Upper lobe of left lung (tissue), 6 donors: ENCODE measurements at regions not wholly inside any gene's neighbourhood (a gene's known extent, or its start where the extent isn't known, plus 50 kb on each side); places are given as distances from the start of the nearest gene placed in this dataset.

Experiments used
- ATAC-seq, 2 donors: fragments of 200-7000 bp; cut with Tn5 transposase; one replicate each; pipeline ENCODE4 v1.9.1; 2022; ENCODE audit warnings: mild to moderate bottlenecking in 2 of 2, moderate library complexity in 2 of 2; ENCODE audit not compliant: low FRiP score in 2 of 2
- DNase-seq, 2 donors: peaks; one replicate each; pipeline ENCODE4 v3.0.0-alpha.2; 2019 to 2020
- H3K27ac ChIP-seq, 4 donors: fragments of 200-600 bp; sonication (generic); one replicate each; pipeline ENCODE4 v1.5.1; 2016 to 2019
- H3K27me3 ChIP-seq, 4 donors: fragments of 200-600 bp; sonication (generic); one replicate each; pipeline ENCODE4 v1.5.1; 2017 to 2019
- H3K36me3 ChIP-seq, 4 donors: fragments of 200-600 bp; sonication (generic); one replicate each; pipeline ENCODE4 v1.5.1; 2016 to 2019
- H3K4me1 ChIP-seq, 4 donors: fragments of 200-600 bp; sonication (generic); one replicate each; pipeline ENCODE4 v1.5.1; 2018 to 2019
- H3K4me3 ChIP-seq, 4 donors: fragments of 200-600 bp; sonication (generic); one replicate each; pipeline ENCODE4 v1.5.1; 2017 to 2019; ENCODE audit warnings: mild to moderate bottlenecking in 2 of 4, moderate library complexity in 1 of 4
- H3K9me3 ChIP-seq, 4 donors: fragments of 200-600 bp; sonication (generic); one replicate each; pipeline ENCODE4 v1.5.1; 2018 to 2019
- EP300 ChIP-seq, 4 donors: sonication (generic); formaldehyde crosslinking; IDR thresholded peaks; one replicate each; pipeline ENCODE4 v1.5.1; 2017; ENCODE audit warnings: antibody characterized with exemption in 4 of 4, control low read depth in 2 of 4
- POLR2A ChIP-seq, 4 donors: fragments of 450-650 bp; IDR thresholded peaks; one replicate each; pipeline ENCODE4 v1.5.1; 2016 to 2017; ENCODE audit warnings: antibody characterized with exemption in 4 of 4, mild to moderate bottlenecking in 2 of 4
- POLR2AphosphoS5 ChIP-seq, 2 donors: sonication (generic); formaldehyde crosslinking; IDR thresholded peaks; one replicate each; pipeline ENCODE4 v1.5.1; 2017; ENCODE audit warnings: antibody characterized with exemption in 2 of 2
- WGBS, 2 donors: methylation state at CpG; one replicate each; pipeline ENCODE4 v1.1.5; 2017 to 2018; 5-methylcytosine and 5-hydroxymethylcytosine counted together
- TF ChIP-seq, protein P1 (sequence below), 6 experiments: fragments of 450-650 bp in 4 of 6; fragments of 200-600 bp in 2 of 6; sonication (generic) in 2 of 6; IDR thresholded peaks; one replicate each; pipeline ENCODE4 v1.5.1; 2016 to 2019; ENCODE audit warnings: antibody characterized with exemption in 6 of 6
- donor health status: DM: no; HTN: no; CAD: no; lungs with moderate emphysema.
- donor health status: DM: no; HTN: yes; CAD: no; lungs with severe emphysema.

DNA sequence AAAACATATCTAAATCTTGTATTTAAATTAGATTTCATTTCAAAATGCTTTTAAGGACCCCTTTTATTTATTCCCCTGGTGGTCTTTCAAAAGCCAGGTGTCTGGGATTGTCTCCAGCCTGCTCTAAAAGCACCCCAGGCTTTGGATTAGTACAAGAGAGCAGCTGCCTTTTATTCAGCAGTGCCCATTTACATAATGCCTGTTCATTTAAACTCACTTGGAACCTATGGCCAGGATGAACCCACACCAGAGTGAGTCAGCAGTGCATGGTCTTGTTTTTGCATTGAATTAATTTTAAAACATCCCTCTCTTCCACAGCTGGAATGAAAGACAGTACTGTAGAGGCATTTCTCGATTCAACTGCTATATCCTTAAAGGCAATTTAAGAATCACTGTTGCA lies 64.1 kb upstream of the TENM3 start:
- no peaks in the 10 kb centered on the region for H3K9me3 ChIP-seq
- no peaks in the 10 kb centered on the region for H3K36me3 ChIP-seq
- 73 to 80% methylated on average over 1 of the region's 1 CpG for WGBS, 2 donors
- ATAC-seq (no peak), DNase-seq (no peak)
- H3K27ac ChIP-seq: no peak overlapping the region
- no peak overlapping the region for H3K4me3 ChIP-seq
- H3K4me1 ChIP-seq: no peaks in the 10 kb centered on the region
- TF ChIP-seq POLR2AphosphoS5 (IDR thresholded peaks at IDR 0.05) (no peak), EP300 (IDR thresholded peaks at IDR 0.05) (no peak), POLR2A (IDR thresholded peaks at IDR 0.05) (no peak)
- TF ChIP-seq, protein P1, sequence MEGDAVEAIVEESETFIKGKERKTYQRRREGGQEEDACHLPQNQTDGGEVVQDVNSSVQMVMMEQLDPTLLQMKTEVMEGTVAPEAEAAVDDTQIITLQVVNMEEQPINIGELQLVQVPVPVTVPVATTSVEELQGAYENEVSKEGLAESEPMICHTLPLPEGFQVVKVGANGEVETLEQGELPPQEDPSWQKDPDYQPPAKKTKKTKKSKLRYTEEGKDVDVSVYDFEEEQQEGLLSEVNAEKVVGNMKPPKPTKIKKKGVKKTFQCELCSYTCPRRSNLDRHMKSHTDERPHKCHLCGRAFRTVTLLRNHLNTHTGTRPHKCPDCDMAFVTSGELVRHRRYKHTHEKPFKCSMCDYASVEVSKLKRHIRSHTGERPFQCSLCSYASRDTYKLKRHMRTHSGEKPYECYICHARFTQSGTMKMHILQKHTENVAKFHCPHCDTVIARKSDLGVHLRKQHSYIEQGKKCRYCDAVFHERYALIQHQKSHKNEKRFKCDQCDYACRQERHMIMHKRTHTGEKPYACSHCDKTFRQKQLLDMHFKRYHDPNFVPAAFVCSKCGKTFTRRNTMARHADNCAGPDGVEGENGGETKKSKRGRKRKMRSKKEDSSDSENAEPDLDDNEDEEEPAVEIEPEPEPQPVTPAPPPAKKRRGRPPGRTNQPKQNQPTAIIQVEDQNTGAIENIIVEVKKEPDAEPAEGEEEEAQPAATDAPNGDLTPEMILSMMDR (IDR thresholded peaks at IDR 0.05): no peak
- H3K27me3 ChIP-seq: no peaks in the 10 kb centered on the region

DNA sequence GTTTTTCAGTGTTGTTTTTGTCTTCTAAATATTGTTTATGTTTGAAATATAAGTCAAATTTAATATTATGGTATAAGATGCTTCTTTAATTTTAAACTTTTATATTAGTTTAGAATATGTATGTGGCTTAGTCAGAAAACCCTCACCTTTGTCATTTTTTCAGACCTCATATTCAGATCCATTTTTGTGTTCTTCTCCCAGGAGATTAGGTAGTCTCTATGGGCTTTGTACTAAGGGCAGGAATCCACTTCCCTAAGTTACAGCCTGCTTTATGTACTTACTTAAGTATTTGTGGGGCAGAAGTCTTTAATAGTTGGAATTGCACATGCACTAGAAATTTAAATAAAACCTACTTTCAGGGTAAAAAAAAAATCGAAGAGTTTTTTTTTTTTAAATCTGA lies 63.5 kb upstream of the TENM3 start:
- no peaks in the 10 kb centered on the region for H3K4me1 ChIP-seq
- DNase-seq (no peak), ATAC-seq (no peak)
- H3K9me3 ChIP-seq: no peaks in the 10 kb centered on the region
- no peak overlapping the region for H3K4me3 ChIP-seq
- 59 to 74% methylated on average over 1 of the region's 1 CpG for WGBS, 2 donors
- no peak overlapping the region for H3K27ac ChIP-seq
- H3K27me3 ChIP-seq: no peaks in the 10 kb centered on the region
- no peak for TF ChIP-seq POLR2A (IDR thresholded peaks at IDR 0.05)
- TF ChIP-seq, protein P1 (IDR thresholded peaks at IDR 0.05): no peak
- no peak for TF ChIP-seq EP300 (IDR thresholded peaks at IDR 0.05)
- TF ChIP-seq POLR2AphosphoS5 (IDR thresholded peaks at IDR 0.05): no peak
- no peaks in the 10 kb centered on the region for H3K36me3 ChIP-seq

DNA sequence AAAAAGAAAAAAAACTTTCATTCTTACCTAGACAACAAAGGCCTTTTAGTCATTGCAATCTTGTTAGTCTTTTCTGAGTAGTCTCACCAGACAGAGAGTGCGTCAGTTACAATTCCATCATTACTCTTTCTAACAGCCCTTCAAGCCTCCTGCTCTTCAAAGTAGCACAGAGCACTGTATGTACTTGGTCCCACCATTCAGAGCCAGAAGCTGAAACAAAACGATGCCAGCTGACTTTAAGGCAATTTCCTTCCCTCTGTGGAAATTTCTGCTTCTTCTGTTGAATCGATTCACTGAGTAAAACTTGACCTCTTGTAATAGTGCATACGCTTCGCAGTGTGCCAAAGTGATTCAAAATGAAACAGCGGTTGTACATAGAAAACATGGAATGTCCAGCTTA lies 57.7 kb upstream of the TENM3 start:
- TF ChIP-seq, protein P1 (IDR thresholded peaks at IDR 0.05): no peak
- TF ChIP-seq EP300 (IDR thresholded peaks at IDR 0.05) (no peak), POLR2A (IDR thresholded peaks at IDR 0.05) (no peak), POLR2AphosphoS5 (IDR thresholded peaks at IDR 0.05) (no peak)
- no peak overlapping the region for H3K4me3 ChIP-seq
- ATAC-seq (no peak), DNase-seq (no peak)
- no peaks in the 10 kb centered on the region for H3K4me1 ChIP-seq
- no peaks in the 10 kb centered on the region for H3K9me3 ChIP-seq
- H3K27ac ChIP-seq: no peak overlapping the region
- no peaks in the 10 kb centered on the region for H3K27me3 ChIP-seq
- H3K36me3 ChIP-seq: no peaks in the 10 kb centered on the region
- 69% methylated on average over 6 of the region's 6 CpGs for WGBS, 2 donors

DNA sequence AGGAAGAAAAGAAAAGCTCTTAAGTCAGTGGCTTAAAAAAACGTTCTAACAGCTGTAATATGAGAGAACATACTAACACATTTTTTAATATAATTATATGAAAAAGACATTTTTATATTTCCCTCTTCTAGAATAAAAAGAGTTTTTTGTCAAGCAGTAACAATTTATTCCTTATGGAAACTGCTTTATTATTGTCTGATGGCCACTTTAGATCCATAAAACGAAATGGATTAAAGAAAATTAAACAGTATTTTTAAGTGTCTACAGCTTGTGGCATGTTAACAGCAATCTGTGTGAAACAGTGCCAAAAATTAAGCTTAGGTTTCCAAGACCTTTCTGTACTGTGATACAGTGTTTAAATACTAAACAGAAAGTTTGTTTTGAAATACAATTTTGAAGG lies 55.5 kb upstream of the TENM3 start:
- Histone ChIP-seq H3K36me3 (no peaks in the 10 kb centered on the region), H3K4me3 (no peak overlapping the region), H3K4me1 (no peaks in the 10 kb centered on the region), H3K27ac (no peak overlapping the region), H3K9me3 (no peaks in the 10 kb centered on the region), H3K27me3 (no peaks in the 10 kb centered on the region)
- ATAC-seq (no peak), DNase-seq (no peak)
- 29 to 50% methylated on average over 2 of the region's 2 CpGs for WGBS, 2 donors
- no peak for TF ChIP-seq POLR2AphosphoS5 (IDR thresholded peaks at IDR 0.05)
- TF ChIP-seq POLR2A (IDR thresholded peaks at IDR 0.05): no peak
- no peak for TF ChIP-seq EP300 (IDR thresholded peaks at IDR 0.05)
- TF ChIP-seq, protein P1 (IDR thresholded peaks at IDR 0.05): no peak

DNA sequence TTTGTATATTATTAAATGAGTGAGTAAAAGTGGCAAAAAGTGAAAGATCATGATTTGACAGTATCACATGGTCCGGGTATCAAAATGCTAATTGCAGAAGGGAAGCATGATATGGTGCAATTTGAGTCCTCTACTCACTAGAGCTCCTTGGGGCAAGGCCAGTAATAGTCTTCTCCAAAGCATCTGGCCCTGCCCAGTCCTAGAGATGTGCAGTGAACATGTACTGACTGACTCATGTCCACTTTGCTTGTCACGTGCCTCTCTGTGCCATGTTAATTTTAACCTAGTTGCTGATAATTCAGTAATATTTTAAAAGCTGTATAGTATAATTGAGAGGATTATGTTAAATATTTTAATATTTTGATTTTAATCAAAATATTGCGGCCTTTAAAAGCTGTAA lies 54.6 kb upstream of the TENM3 start:
- no peak for TF ChIP-seq POLR2A (IDR thresholded peaks at IDR 0.05)
- no peak for TF ChIP-seq EP300 (IDR thresholded peaks at IDR 0.05)
- TF ChIP-seq POLR2AphosphoS5 (IDR thresholded peaks at IDR 0.05): no peak
- TF ChIP-seq, protein P1 (IDR thresholded peaks at IDR 0.05): no peak
- Histone ChIP-seq H3K4me3 (no peak overlapping the region), H3K27me3 (no peaks in the 10 kb centered on the region), H3K27ac (no peak overlapping the region), H3K9me3 (no peaks in the 10 kb centered on the region), H3K4me1 (no peaks in the 10 kb centered on the region), H3K36me3 (no peaks in the 10 kb centered on the region)
- 79 to 87% methylated on average over 3 of the region's 3 CpGs for whole genome bisulfite sequencing, 2 donors
- peak in 1 of 2 donors; percentile 69 for ATAC-seq
- no peak for DNase-seq
